IMR-90 (cell line): ENCODE measurements at regions not wholly inside any gene's neighbourhood (a gene's known extent, or its start where the extent isn't known, plus 50 kb on each side); places are given as distances from the start of the nearest gene placed in this dataset.

ENCODE experiments used
- ATAC-seq: fragments of 200-7000 bp; cut with Tn5 transposase; 2 replicates; pipeline ENCODE4 v1.9.1; 2020; ENCODE audit warnings: low read depth, mild to moderate bottlenecking, moderate library complexity
- BruUV-seq: library from RNA; stranded (reverse); fragments of 400-500 nt; replicated peaks from 2 replicates; lab custom pipeline; 2021; lab: Mats Ljungman, UMichigan
- CTCF ChIA-PET: fragments of 300-600 bp; formaldehyde crosslinking; extraction: SDS; loops from one replicate; lab custom pipeline; 2021; ENCODE audit warnings: antibody characterized with exemption; lab: Yijun Ruan, JAX
- POLR2A ChIA-PET: fragments of 300-600 bp; sonication (Branson Sonifier 250); formaldehyde crosslinking; loops from one replicate; lab custom pipeline; 2022; ENCODE audit warnings: antibody characterized with exemption; ENCODE audit not compliant: unreplicated experiment; lab: Charles Lee
- DNase-seq: peaks from one replicate; pipeline ENCODE4 v3.0.0; 2013
- H2AFZ ChIP-seq: replicated peaks from 2 replicates; pipeline ENCODE3; 2013; ENCODE audit warnings: low read length, mild to moderate bottlenecking; ENCODE audit not compliant: poor library complexity
- H2AK5ac ChIP-seq: 2 replicates; pipeline ENCODE4 v1.6.1; 2013; ENCODE audit warnings: low read depth, low read length, inconsistent platforms
- H2AK9ac ChIP-seq: replicated peaks from 2 replicates; pipeline ENCODE3; 2013; ENCODE audit warnings: mild to moderate bottlenecking, low read depth, low read length, moderate library complexity; ENCODE audit not compliant: poor library complexity
- H2BK120ac ChIP-seq: 2 replicates; pipeline ENCODE4 v1.6.1; 2013; ENCODE audit warnings: low read depth, low read length, inconsistent platforms
- H2BK15ac ChIP-seq: 3 replicates; pipeline ENCODE4 v1.6.1; 2013; ENCODE audit warnings: low read depth, low read length, inconsistent platforms
- H2BK20ac ChIP-seq: 2 replicates; pipeline ENCODE4 v1.6.1; 2013; ENCODE audit warnings: low read depth, mild to moderate bottlenecking, inconsistent platforms, low read length, moderate library complexity
- H2BK5ac ChIP-seq: 2 replicates; pipeline ENCODE4 v1.6.1; 2013; ENCODE audit warnings: mild to moderate bottlenecking, low read depth, low read length, inconsistent platforms; ENCODE audit not compliant: poor library complexity, severe bottlenecking
- H3K14ac ChIP-seq: replicated peaks from 2 replicates; pipeline ENCODE4 v1.6.1; 2013; ENCODE audit warnings: low read depth, low read length, inconsistent platforms
- H3K18ac ChIP-seq: 2 replicates; pipeline ENCODE4 v1.6.1; 2013; ENCODE audit warnings: low read depth, low read length, control low read depth
- H3K23ac ChIP-seq: 2 replicates; pipeline ENCODE4 v1.6.1; 2013; ENCODE audit warnings: low read depth, low read length, inconsistent platforms
- H3K27ac ChIP-seq: 2 replicates; pipeline ENCODE4 v1.5.1; 2013; ENCODE audit warnings: mild to moderate bottlenecking, control low read depth, low read length; ENCODE audit not compliant: insufficient read depth
- H3K27me3 ChIP-seq: 2 replicates; pipeline ENCODE4 v1.6.1; 2013; ENCODE audit warnings: low read length; ENCODE audit not compliant: control insufficient read depth, insufficient read depth
- H3K36me3 ChIP-seq: 2 replicates; pipeline ENCODE4 v1.6.1; 2013; ENCODE audit warnings: low read length, mixed read lengths; ENCODE audit not compliant: control insufficient read depth, insufficient read depth
- H3K4ac ChIP-seq: 2 replicates; pipeline ENCODE4 v1.6.1; 2013; ENCODE audit warnings: low read depth, low read length, inconsistent platforms
- H3K4me1 ChIP-seq: 2 replicates; pipeline ENCODE4 v1.6.1; 2013; ENCODE audit warnings: low read length, mixed read lengths; ENCODE audit not compliant: control insufficient read depth, insufficient read depth
- H3K4me2 ChIP-seq: 2 replicates; pipeline ENCODE4 v1.6.1; 2013; ENCODE audit warnings: low read depth, mild to moderate bottlenecking, control low read depth, low read length, moderate library complexity
- H3K4me3 ChIP-seq: 2 replicates; pipeline ENCODE4 v1.5.1; 2013; ENCODE audit warnings: low read depth, mild to moderate bottlenecking, control low read depth, low read length, moderate library complexity; ENCODE audit not compliant: insufficient read depth
- H3K56ac ChIP-seq: 2 replicates; pipeline ENCODE4 v1.6.1; 2013; ENCODE audit warnings: low read length, inconsistent platforms; ENCODE audit not compliant: insufficient read depth; ENCODE audit errors: extremely low read depth
- H3K79me1 ChIP-seq, 2 experiments: 2 replicates each; pipeline ENCODE4 v1.6.1; 2013; ENCODE audit warnings: low read length in 2 of 2, inconsistent platforms in 1 of 2, low read depth in 1 of 2
- H3K9ac ChIP-seq: 2 replicates; pipeline ENCODE4 v1.6.1; 2013; ENCODE audit warnings: low read depth, low read length, control low read depth
- H3K9me1 ChIP-seq: 2 replicates; pipeline ENCODE4 v1.6.1; 2013; ENCODE audit warnings: low read length, inconsistent platforms; ENCODE audit not compliant: insufficient read depth
- H3K9me3 ChIP-seq: 2 replicates; pipeline ENCODE4 v1.6.1; 2013; ENCODE audit warnings: low read length; ENCODE audit not compliant: control insufficient read depth, insufficient read depth
- H4K20me1 ChIP-seq: 2 replicates; pipeline ENCODE4 v1.6.1; 2013; ENCODE audit warnings: low read length, inconsistent platforms; ENCODE audit not compliant: insufficient read depth
- H4K5ac ChIP-seq: 2 replicates; pipeline ENCODE4 v1.6.1; 2013; ENCODE audit warnings: mild to moderate bottlenecking, low read depth, low read length, control low read depth
- H4K8ac ChIP-seq, 2 experiments: 2 replicates each; pipeline ENCODE4 v1.6.1; 2013; ENCODE audit warnings: low read depth in 2 of 2, low read length in 2 of 2, control low read depth in 1 of 2, inconsistent platforms in 1 of 2
- H4K91ac ChIP-seq: 2 replicates; pipeline ENCODE4 v1.6.1; 2013; ENCODE audit warnings: low read depth, low read length, inconsistent platforms; ENCODE audit not compliant: insufficient read depth
- BHLHE40 ChIP-seq: fragments of 150-350 bp; IDR thresholded peaks from 2 replicates; pipeline ENCODE4 v1.6.1; 2016; ENCODE audit warnings: mild to moderate bottlenecking, low read depth, low read length
- CEBPB ChIP-seq: IDR thresholded peaks from 2 replicates; pipeline ENCODE4 v1.6.1; 2012; ENCODE audit warnings: low read depth, low read length, improper control_type of control experiment
- CHD1 ChIP-seq: IDR thresholded peaks from 2 replicates; pipeline ENCODE4 v1.6.1; 2012; ENCODE audit warnings: low read depth, low read length, improper control_type of control experiment
- CTCF ChIP-seq: conservative IDR thresholded peaks from 2 replicates; pipeline ENCODE4 v1.5.1; 2012; ENCODE audit warnings: mild to moderate bottlenecking, low read depth, low read length, improper control_type of control experiment
- ELK1 ChIP-seq: fragments of 150-350 bp; IDR thresholded peaks from 2 replicates; pipeline ENCODE4 v1.6.1; 2016; ENCODE audit warnings: low read depth, mild to moderate bottlenecking, low read length, moderate library complexity, borderline replicate concordance
- FOS ChIP-seq: fragments of 150-350 bp; IDR thresholded peaks from 2 replicates; pipeline ENCODE4 v1.6.1; 2016; ENCODE audit warnings: low read depth, low read length
- MAFK ChIP-seq: IDR thresholded peaks from 2 replicates; pipeline ENCODE4 v1.6.1; 2012; ENCODE audit warnings: low read depth, low read length, improper control_type of control experiment
- MAZ ChIP-seq: IDR thresholded peaks from 2 replicates; pipeline ENCODE4 v1.6.1; 2012; ENCODE audit warnings: low read depth, mild to moderate bottlenecking, low read length, improper control_type of control experiment, moderate library complexity, borderline replicate concordance
- MXI1 ChIP-seq: IDR thresholded peaks from 2 replicates; pipeline ENCODE4 v1.6.1; 2012; ENCODE audit warnings: low read depth, mild to moderate bottlenecking, low read length, moderate library complexity, borderline replicate concordance
- NFE2L2 ChIP-seq: fragments of 150-350 bp; IDR thresholded peaks from 2 replicates; pipeline ENCODE4 v1.6.1; 2016; ENCODE audit warnings: low read depth, mild to moderate bottlenecking, low read length
- POLR2A ChIP-seq: IDR thresholded peaks from 2 replicates; pipeline ENCODE4 v1.6.1; 2012; ENCODE audit warnings: mild to moderate bottlenecking, low read depth, low read length
- RAD21 ChIP-seq: IDR thresholded peaks from 2 replicates; pipeline ENCODE4 v1.6.1; 2012; ENCODE audit warnings: low read length, improper control_type of control experiment
- RCOR1 ChIP-seq: IDR thresholded peaks from 2 replicates; pipeline ENCODE4 v1.6.1; 2012; ENCODE audit warnings: mild to moderate bottlenecking, low read length, improper control_type of control experiment; ENCODE audit not compliant: insufficient replicate concordance
- RFX5 ChIP-seq: IDR thresholded peaks from 2 replicates; pipeline ENCODE4 v1.8.0; 2012; ENCODE audit warnings: low read depth, mild to moderate bottlenecking, low read length, moderate library complexity
- SMC3 ChIP-seq: fragments of 150-350 bp; IDR thresholded peaks from 2 replicates; pipeline ENCODE4 v1.6.1; 2016; ENCODE audit warnings: low read depth, mild to moderate bottlenecking, antibody characterized with exemption, low read length, moderate library complexity
- WGBS, 2 experiments: methylation state at CpG; one replicate each; pipeline versions ENCODE4 v1.1.5 to v1.1.7; 2013; ENCODE audit warnings: missing lambda C conversion rate in 2 of 2; ENCODE audit not compliant: insufficient read length in 1 of 2; ENCODE audit errors: extremely low coverage in 2 of 2; 5-methylcytosine and 5-hydroxymethylcytosine counted together
- dilution Hi-C: fragments of 300-500 bp; cut with HindIII; formaldehyde crosslinking; loops from one replicate; pipeline ENCODE4 v1.14.3; 2018; ENCODE audit warnings: low sequenced_read_pairs; ENCODE audit not compliant: unreplicated experiment
- in situ Hi-C: fragments of 300-500 bp; cut with MboI; formaldehyde crosslinking; loops from 3 replicates; pipeline ENCODE4 v1.14.3; 2019; ENCODE audit warnings: low sequenced_read_pairs, inconsistent platforms, mixed read lengths
- intact Hi-C: fragments of 100-400 bp; cut with micrococcal nuclease; formaldehyde crosslinking; loops from 2 replicates; pipeline ENCODE4 v1.10.0; 2022

GRCh38 chr18:22691946-22692710 is 241.0 kb upstream of the RBBP8 start:
- H3K4ac ChIP-seq = peak overlapping the region; percentile 70
- H4K5ac ChIP-seq = peak overlapping the region; percentile 41; the same call in 1 of the 2 replicates
- dilution Hi-C loops (no loop called here), intact Hi-C loops (no loop called here), in situ Hi-C loops (no loop called here)
- H3K14ac ChIP-seq = no peak overlapping the region; the same call in 1 of the 2 replicates
- peak; percentile 95 for DNase-seq
- H3K56ac ChIP-seq = peak overlapping the region; percentile 57
- H4K20me1 ChIP-seq = no peaks in the 10 kb centered on the region
- H4K91ac ChIP-seq = peak overlapping the region; percentile 73
- no peaks in the 10 kb centered on the region for H3K79me1 ChIP-seq
- H3K18ac ChIP-seq = peak overlapping the region; percentile 97; the same call in 1 of the 2 replicates
- peak overlapping the region; percentile 87 for H3K27ac ChIP-seq
- no peak overlapping the region for H3K4me3 ChIP-seq
- peak overlapping the region; percentile 99 for H2BK5ac ChIP-seq
- CTCF ChIA-PET = interaction anchor here (0.6 to 1.0 kb wide), 2 partner anchors 13 to 302 kb away, joined by 3 read pairs; no protein-coding TSS in a partner anchor
- H3K36me3 ChIP-seq = no peaks in the 10 kb centered on the region
- BruUV-seq = no TSS peak
- H4K8ac ChIP-seq = peak overlapping the region; percentile 83 to 92
- no peak overlapping the region; the same call in 1 of the 2 replicates for H3K9ac ChIP-seq
- H3K27me3 ChIP-seq = no peaks in the 10 kb centered on the region
- ATAC-seq = peak; percentile 76
- peaks cover 8% of the 10 kb centered on the region for H3K9me1 ChIP-seq
- H3K4me1 ChIP-seq = peaks cover 19% of the 10 kb centered on the region
- H3K4me2 ChIP-seq = peak overlapping the region; percentile 44; the same call in 1 of the 2 replicates
- no peak overlapping the region for H2AK9ac ChIP-seq
- H2AK5ac ChIP-seq = no peak overlapping the region
- peak overlapping the region; percentile 68; the same call in 1 of the 2 replicates for H3K23ac ChIP-seq
- H3K9me3 ChIP-seq = no peaks in the 10 kb centered on the region
- no CpG with 5 or more reads among the region's 2 CpGs for WGBS, 2 experiments
- peak overlapping the region; percentile 87 for H2BK120ac ChIP-seq
- peak overlapping the region; percentile 31; the same call in 1 of the 3 replicates for H2BK15ac ChIP-seq
- POLR2A ChIA-PET = no interaction called here
- H2BK20ac ChIP-seq = peak overlapping the region; percentile 83; the same call in 1 of the 2 replicates
- H2AFZ ChIP-seq = no peak overlapping the region
- TF ChIP-seq NFE2L2 (no peak), MXI1 (no peak), CEBPB (peak; percentile 88), FOS (0 out of 2 replicates have a peak, but pooled peaks have one; percentile 21), SMC3 (no peak), CTCF (no peak), BHLHE40 (no peak), MAZ (no peak; the same call in 1 of the 2 replicates), RCOR1 (no peak), ELK1 (no peak), RFX5 (no peak), POLR2A (no peak), RAD21 (0 out of 2 replicates have a peak, but pooled peaks have one; percentile 5), CHD1 (no peak), MAFK (peak; percentile 90)
